ENCODE measurements at regions not wholly inside any gene's neighbourhood (a gene's known extent, or its start where the extent isn't known, plus 50 kb on each side); places are given as distances from the start of the nearest gene placed in this dataset.

GRCh38 chr9:126049896-126050604 lies 276.6 kb upstream of the MVB12B start:
- Histone ChIP-seq H3K27me3 (replicated peaks in 1 of 4; ENCODE audit: control extremely low read depth in 1 of 4, control insufficient read depth in 3 of 4, insufficient read depth in 4 of 4, low read length in 3 of 4) (peaks cover 0 to 4% (median 2%) of the 10 kb centered on the region in 4 experiments), H3K9me3 (ENCODE audit: control extremely low read depth in 1 of 3, control insufficient read depth in 2 of 3, insufficient read depth in 1 of 3, low read length in 2 of 3) (peaks cover 0 to 20% (median 6%) of the 10 kb centered on the region in 3 donors), H2AFZ (ENCODE audit: insufficient read depth, low read depth, low read length, poor library complexity, severe bottlenecking) (no peak overlapping the region), H3K9ac (ENCODE audit: low read length) (no peak overlapping the region), H3K4me3 (ENCODE audit: control extremely low read depth in 1 of 5, extremely low read depth in 1 of 5, insufficient read depth in 1 of 5, low read depth in 2 of 5, low read length in 4 of 5) (no peak overlapping the region), H4K20me1 (ENCODE audit: control insufficient read depth, insufficient read depth, low read length, poor library complexity, severe bottlenecking) (no peaks in the 10 kb centered on the region), H3K4me2 (replicated peaks; ENCODE audit: low read depth, low read length, poor library complexity, severe bottlenecking) (no peak overlapping the region), H3K4me1 (ENCODE audit: control insufficient read depth in 2 of 2, insufficient read depth in 2 of 2, low read length in 2 of 2) (no peaks in the 10 kb centered on the region), H3K79me2 (ENCODE audit: control insufficient read depth, insufficient read depth, low read length) (no peaks in the 10 kb centered on the region), H3K36me3 (replicated peaks in 1 of 2; ENCODE audit: control extremely low read depth in 1 of 2, control insufficient read depth in 1 of 2, extremely low read depth in 1 of 2, insufficient read depth in 2 of 2, low read length in 1 of 2) (no peaks in the 10 kb centered on the region), H3K27ac (ENCODE audit: low read length in 2 of 2) (no peak overlapping the region)
- 73% methylated on average over 23 of the region's 26 CpGs for WGBS (ENCODE audit: insufficient coverage)
- no peak for ATAC-seq (ENCODE audit: low read depth)
- ChIA-PET CTCF (interaction anchor here (0.6 kb wide), 1 partner anchor 562 kb away, joined by 7 read pairs; no protein-coding TSS in a partner anchor), POLR2A (no interaction called here)
- H3K4me1 Mint-ChIP-seq, result no peaks in the 10 kb centered on the region
- intact Hi-C loops (cut with micrococcal nuclease), result no loop called here
- TF ChIP-seq EZH2 (IDR thresholded peaks at IDR 0.05; ENCODE audit: borderline replicate concordance, insufficient read depth, low read depth, low read length, poor library complexity, severe bottlenecking), result no peak
- TF ChIP-seq CTCF (IDR thresholded peaks at IDR 0.05), result no peak
- no peak overlapping the region for H3K27ac Mint-ChIP-seq
- DNase-seq, result no peak
- H3K27me3 Mint-ChIP-seq, result peaks cover 22% of the 10 kb centered on the region
- H3K4me3 Mint-ChIP-seq, result no peak overlapping the region
- H3K9me3 Mint-ChIP-seq (ENCODE audit: insufficient read depth), result peaks cover 2% of the 10 kb centered on the region

- no peak overlapping the region for H3K4me2 ChIP-seq (replicated peaks; ENCODE audit: low read depth, low read length, poor library complexity, severe bottlenecking)
- CTCF ChIA-PET, result no interaction called here
- no peaks in the 10 kb centered on the region for H4K20me1 ChIP-seq (ENCODE audit: control insufficient read depth, insufficient read depth, low read length, poor library complexity, severe bottlenecking)
- H3K36me3 ChIP-seq (replicated peaks in 1 of 2; ENCODE audit: control extremely low read depth in 1 of 2, control insufficient read depth in 1 of 2, extremely low read depth in 1 of 2, insufficient read depth in 2 of 2, low read length in 1 of 2), result no peaks in the 10 kb centered on the region
- peaks cover 0 to 14% (median 6%) of the 10 kb centered on the region in 3 donors for H3K9me3 ChIP-seq (ENCODE audit: control extremely low read depth in 1 of 3, control insufficient read depth in 2 of 3, insufficient read depth in 1 of 3, low read length in 2 of 3)
- H3K4me3 ChIP-seq (ENCODE audit: control extremely low read depth in 1 of 5, extremely low read depth in 1 of 5, insufficient read depth in 1 of 5, low read depth in 2 of 5, low read length in 4 of 5), result no peak overlapping the region
- no peak overlapping the region for H2AFZ ChIP-seq (ENCODE audit: insufficient read depth, low read depth, low read length, poor library complexity, severe bottlenecking)
- intact Hi-C loops (cut with micrococcal nuclease), result no loop called here
- Mint-ChIP-seq H3K4me1 (no peaks in the 10 kb centered on the region), H3K27me3 (peaks cover 22% of the 10 kb centered on the region), H3K4me3 (no peak overlapping the region), H3K9me3 (ENCODE audit: insufficient read depth) (peaks cover 2% of the 10 kb centered on the region), H3K27ac (no peak overlapping the region)
- no peak overlapping the region for H3K9ac ChIP-seq (ENCODE audit: low read length)
- DNase-seq (no peak), ATAC-seq (ENCODE audit: low read depth) (no peak)
- no peaks in the 10 kb centered on the region for H3K4me1 ChIP-seq (ENCODE audit: control insufficient read depth in 2 of 2, insufficient read depth in 2 of 2, low read length in 2 of 2)
- TF ChIP-seq CTCF (IDR thresholded peaks at IDR 0.05) (no peak), EZH2 (IDR thresholded peaks at IDR 0.05; ENCODE audit: borderline replicate concordance, insufficient read depth, low read depth, low read length, poor library complexity, severe bottlenecking) (no peak)
- H3K79me2 ChIP-seq (ENCODE audit: control insufficient read depth, insufficient read depth, low read length), result no peaks in the 10 kb centered on the region
- 76% methylated on average over 9 of the region's 9 CpGs for WGBS (ENCODE audit: insufficient coverage)
- peaks cover 0 to 4% (median 2%) of the 10 kb centered on the region in 4 experiments for H3K27me3 ChIP-seq (replicated peaks in 1 of 4; ENCODE audit: control extremely low read depth in 1 of 4, control insufficient read depth in 3 of 4, insufficient read depth in 4 of 4, low read length in 3 of 4)
- H3K27ac ChIP-seq (ENCODE audit: low read length in 2 of 2), result no peak overlapping the region
- POLR2A ChIA-PET, result no interaction called here
Measured at GRCh38 chr9:126050605-126050990, 276.0 kb upstream of the MVB12B start.
